ENCODE measurements at regions not wholly inside any gene's neighbourhood (a gene's known extent, or its start where the extent isn't known, plus 50 kb on each side); places are given as distances from the start of the nearest gene placed in this dataset.

- Histone ChIP-seq H3K36me3 (no peaks in the 10 kb centered on the region), H3K27ac (no peak overlapping the region), H3K4me3 (no peak overlapping the region), H3K9me3 (peaks cover 11% of the 10 kb centered on the region), H3K27me3 (ENCODE audit: low read depth) (no peaks in the 10 kb centered on the region), H3K4me1 (no peaks in the 10 kb centered on the region)
- intact Hi-C loops (cut with DNase I), result no loop called here
- no peak for DNase-seq
- no peak for ATAC-seq
- no peak for TF ChIP-seq CTCF (IDR thresholded peaks at IDR 0.05)
Measured at GRCh38 chr7:13416071-13416470, 573.4 kb downstream of the ETV1 start.

GRCh38 chr7:13416544-13416943 lies 572.9 kb downstream of the ETV1 start:
- no peak for ATAC-seq
- no peak for DNase-seq
- Histone ChIP-seq H3K9me3 (peaks cover 11% of the 10 kb centered on the region), H3K4me3 (no peak overlapping the region), H3K36me3 (no peaks in the 10 kb centered on the region), H3K27me3 (ENCODE audit: low read depth) (no peaks in the 10 kb centered on the region), H3K27ac (no peak overlapping the region), H3K4me1 (no peaks in the 10 kb centered on the region)
- intact Hi-C loops (cut with DNase I), result no loop called here
- TF ChIP-seq CTCF (IDR thresholded peaks at IDR 0.05), result no peak

GRCh38 chr7:13420726-13421125 lies 568.7 kb downstream of the ETV1 start:
- no peak overlapping the region for H3K27ac ChIP-seq
- H3K4me1 ChIP-seq, result no peaks in the 10 kb centered on the region
- no peaks in the 10 kb centered on the region for H3K36me3 ChIP-seq
- no peaks in the 10 kb centered on the region for H3K27me3 ChIP-seq (ENCODE audit: low read depth)
- intact Hi-C loops (cut with DNase I), result no loop called here
- no peak for DNase-seq
- H3K4me3 ChIP-seq, result no peak overlapping the region
- no peak for TF ChIP-seq CTCF (IDR thresholded peaks at IDR 0.05)
- peaks cover 11% of the 10 kb centered on the region for H3K9me3 ChIP-seq
- ATAC-seq, result no peak

- Histone ChIP-seq H3K4me3 (no peak overlapping the region), H3K27ac (no peak overlapping the region), H3K9me3 (peaks cover 11% of the 10 kb centered on the region), H3K4me1 (no peaks in the 10 kb centered on the region), H3K27me3 (ENCODE audit: low read depth) (no peaks in the 10 kb centered on the region), H3K36me3 (no peaks in the 10 kb centered on the region)
- ATAC-seq (no peak), DNase-seq (no peak)
- intact Hi-C loops (cut with DNase I), result no loop called here
- no peak for TF ChIP-seq CTCF (IDR thresholded peaks at IDR 0.05)
Measured at GRCh38 chr7:13421776-13422175, 567.7 kb downstream of the ETV1 start.

- Histone ChIP-seq H3K9me3 (no peaks in the 10 kb centered on the region), H3K27ac (no peak overlapping the region), H3K4me1 (no peaks in the 10 kb centered on the region), H3K27me3 (ENCODE audit: low read depth) (no peaks in the 10 kb centered on the region), H3K36me3 (no peaks in the 10 kb centered on the region), H3K4me3 (no peak overlapping the region)
- TF ChIP-seq CTCF (IDR thresholded peaks at IDR 0.05), result no peak
- intact Hi-C loops (cut with DNase I), result no loop called here
- ATAC-seq (no peak), DNase-seq (no peak)
Measured at GRCh38 chr7:13433946-13434345, 555.5 kb downstream of the ETV1 start.

- Histone ChIP-seq H3K36me3 (no peaks in the 10 kb centered on the region), H3K9me3 (no peaks in the 10 kb centered on the region), H3K4me1 (no peaks in the 10 kb centered on the region), H3K27me3 (ENCODE audit: low read depth) (no peaks in the 10 kb centered on the region), H3K27ac (no peak overlapping the region), H3K4me3 (no peak overlapping the region)
- no peak for TF ChIP-seq CTCF (IDR thresholded peaks at IDR 0.05)
- DNase-seq (no peak), ATAC-seq (no peak)
- intact Hi-C loops (cut with DNase I), result no loop called here
Measured at GRCh38 chr7:13442226-13442625, 547.2 kb downstream of the ETV1 start.

Measured in lower lobe of right lung (tissue), 2 donors.